GM21515 (cell line): ENCODE measurements at regions not wholly inside any gene's neighbourhood (a gene's known extent, or its start where the extent isn't known, plus 50 kb on each side); places are given as distances from the start of the nearest gene placed in this dataset.

ENCODE experiments used
- ATAC-seq: cut with Tn5 transposase; IDR thresholded peaks from one replicate; pipeline ENCODE4 v1.9.1; 2021; ENCODE audit not compliant: unreplicated experiment

GRCh38 chr5:6868171-6868570 lies 154.9 kb downstream of the TENT4A start:
- no peak for ATAC-seq

GRCh38 chr5:6868575-6869215 lies 155.5 kb downstream of the TENT4A start:
- ATAC-seq = no peak

GRCh38 chr5:6869677-6870076 lies 156.4 kb downstream of the TENT4A start:
- no peak for ATAC-seq

DNA sequence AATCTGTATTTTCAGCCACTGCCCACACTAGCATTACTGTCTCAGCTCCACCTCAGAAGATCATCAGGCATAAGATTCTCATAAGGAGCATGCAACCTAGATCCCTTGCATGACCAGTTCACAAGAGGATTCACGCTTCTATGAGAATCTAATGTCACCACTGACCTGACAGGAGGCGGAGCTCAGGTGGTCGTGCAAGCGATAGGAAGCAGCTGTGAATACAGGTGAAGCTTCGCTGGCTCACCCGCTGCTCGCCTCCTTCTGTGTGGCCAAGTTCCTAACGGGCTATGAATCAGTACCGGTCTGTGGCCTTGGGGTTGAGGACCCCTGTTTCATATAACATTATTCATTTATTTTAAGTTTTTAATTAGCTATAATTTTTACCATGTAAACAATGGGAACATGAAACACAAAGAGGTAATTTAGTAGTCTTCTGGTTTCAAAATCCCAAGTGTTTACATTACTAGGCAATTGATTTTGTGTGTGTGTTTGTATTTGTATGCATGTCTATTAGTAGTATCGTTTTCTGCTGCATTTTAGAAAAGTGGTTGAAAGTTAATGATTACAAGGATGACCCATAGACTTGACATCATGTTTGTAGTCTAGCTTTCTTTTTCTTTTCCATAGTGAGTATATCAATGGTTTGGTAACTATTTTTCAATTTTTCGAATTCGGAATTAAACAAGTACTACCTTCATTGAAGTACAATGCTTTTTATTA lies 159.4 kb downstream of the TENT4A start:
- ATAC-seq = no peak

- no peak for ATAC-seq
These were observed 160.1 kb downstream of the TENT4A start for GRCh38 chr5:6873359-6873758.

DNA sequence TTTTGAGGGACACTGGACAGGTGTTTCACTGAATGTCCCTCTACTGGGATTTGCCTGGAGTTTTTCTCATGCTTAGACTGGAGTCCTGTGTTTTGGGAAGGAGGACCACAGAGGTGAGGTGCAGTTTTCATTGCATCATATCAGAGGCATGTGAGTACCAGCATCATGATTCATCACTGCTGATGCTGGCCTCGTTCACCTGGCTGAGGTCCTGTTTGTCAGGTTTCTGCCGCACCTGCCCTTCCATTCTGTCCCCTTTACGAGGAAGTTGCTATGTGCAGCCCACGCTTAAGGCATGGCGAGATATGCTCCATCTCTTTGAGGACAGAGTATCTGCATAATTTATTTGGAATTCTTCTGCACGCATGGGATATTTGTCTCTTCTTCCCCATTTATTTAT lies 162.1 kb downstream of the TENT4A start:
- no peak for ATAC-seq

- ATAC-seq = no peak
These were observed 165.0 kb downstream of the TENT4A start for GRCh38 chr5:6877986-6878828.

DNA sequence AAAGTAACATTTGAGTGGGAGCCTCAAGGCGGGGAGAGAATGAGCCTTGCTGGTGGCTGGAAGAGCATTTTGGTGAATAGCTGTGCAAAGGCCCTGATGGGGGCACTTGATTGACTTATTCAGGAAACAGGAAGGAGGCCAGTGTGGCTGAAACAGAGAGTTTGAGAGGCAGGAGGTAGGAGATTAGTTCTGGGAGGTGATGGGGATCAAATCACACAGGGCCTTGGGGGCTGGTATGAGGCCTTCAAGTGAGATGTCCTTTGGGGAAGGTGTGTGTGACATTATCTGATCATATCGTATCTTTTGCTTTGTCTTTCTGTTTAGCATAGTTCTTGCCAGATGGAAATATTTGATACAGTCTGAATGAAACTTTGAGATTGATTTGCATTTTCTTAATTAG lies 172.3 kb downstream of the TENT4A start:
- no peak for ATAC-seq

GRCh38 chr5:6886866-6887265 lies 173.6 kb downstream of the TENT4A start:
- ATAC-seq = no peak

GRCh38 chr5:6889030-6889429 lies 175.8 kb downstream of the TENT4A start:
- no peak for ATAC-seq

DNA sequence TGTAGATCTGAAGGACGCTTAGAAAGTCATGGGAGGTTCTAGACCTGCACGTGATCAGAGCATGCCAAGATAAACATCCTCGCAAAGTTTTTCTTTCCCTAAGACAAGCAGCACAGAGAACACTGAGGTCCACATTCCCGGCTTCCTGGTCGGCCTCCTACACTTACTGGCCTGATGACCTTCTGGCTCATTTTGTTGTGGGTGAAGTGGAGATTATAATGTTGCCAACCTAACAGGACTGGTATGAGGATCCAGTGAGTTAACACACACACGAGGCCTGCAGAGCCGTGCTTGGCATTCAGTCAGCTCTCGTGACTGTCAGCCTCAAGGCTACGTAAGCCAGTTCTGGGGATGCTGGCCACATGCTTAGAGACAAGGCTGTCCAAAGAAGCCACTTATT lies 186.0 kb downstream of the TENT4A start:
- no peak for ATAC-seq

DNA sequence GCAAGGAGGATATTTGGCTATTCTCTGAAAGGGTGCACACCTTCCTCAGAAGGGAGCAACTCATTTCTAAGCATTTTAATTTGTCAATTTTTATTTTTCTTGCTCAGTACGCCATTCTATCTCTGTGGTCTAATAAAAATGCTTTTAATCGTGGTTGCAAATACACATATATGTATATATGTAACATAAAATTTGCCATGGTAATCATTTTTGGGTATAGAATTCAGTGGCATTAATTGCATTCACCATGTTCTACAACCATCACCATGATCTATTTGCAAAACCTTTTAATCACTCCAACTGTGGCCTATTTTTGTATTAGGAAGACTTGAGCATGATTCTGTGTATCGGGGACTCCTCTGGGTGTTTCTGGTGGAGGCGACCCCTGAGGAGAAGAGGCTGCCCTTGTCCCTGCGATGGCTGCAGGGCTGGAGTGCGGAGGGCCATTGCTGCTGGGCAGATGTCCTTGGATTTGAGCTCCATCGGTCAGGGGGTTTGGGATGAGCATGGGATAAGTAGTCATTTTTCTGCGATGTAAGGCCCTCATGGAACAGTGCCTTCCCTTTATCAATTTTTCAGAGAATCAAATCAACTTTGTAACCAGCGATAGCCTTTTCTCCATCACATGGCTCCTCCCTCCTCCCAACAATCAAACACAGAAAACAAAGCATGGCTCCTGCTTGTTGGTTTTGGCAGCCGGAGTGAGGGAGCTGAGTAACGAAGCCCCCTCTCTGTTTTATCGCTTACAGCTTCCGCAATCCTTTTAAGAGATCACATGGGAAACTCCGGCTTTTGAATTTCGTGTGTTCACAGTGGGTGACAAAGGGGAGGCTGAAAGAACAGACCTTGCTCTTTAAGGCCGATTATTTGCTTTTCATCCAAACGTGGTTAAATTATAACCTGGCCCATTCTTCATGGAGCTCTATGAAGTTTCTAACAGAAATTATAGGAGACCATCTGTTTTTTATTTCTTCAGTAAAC lies 187.3 kb downstream of the TENT4A start:
- no peak for ATAC-seq

- no peak for ATAC-seq
These were observed 188.9 kb downstream of the TENT4A start for GRCh38 chr5:6902094-6902493.

GRCh38 chr5:6902597-6902996 lies 189.4 kb downstream of the TENT4A start:
- no peak for ATAC-seq

- no peak for ATAC-seq
These were observed 190.7 kb downstream of the TENT4A start for GRCh38 chr5:6903934-6904333.

GRCh38 chr5:6904860-6905259 lies 191.6 kb downstream of the TENT4A start:
- no peak for ATAC-seq

DNA sequence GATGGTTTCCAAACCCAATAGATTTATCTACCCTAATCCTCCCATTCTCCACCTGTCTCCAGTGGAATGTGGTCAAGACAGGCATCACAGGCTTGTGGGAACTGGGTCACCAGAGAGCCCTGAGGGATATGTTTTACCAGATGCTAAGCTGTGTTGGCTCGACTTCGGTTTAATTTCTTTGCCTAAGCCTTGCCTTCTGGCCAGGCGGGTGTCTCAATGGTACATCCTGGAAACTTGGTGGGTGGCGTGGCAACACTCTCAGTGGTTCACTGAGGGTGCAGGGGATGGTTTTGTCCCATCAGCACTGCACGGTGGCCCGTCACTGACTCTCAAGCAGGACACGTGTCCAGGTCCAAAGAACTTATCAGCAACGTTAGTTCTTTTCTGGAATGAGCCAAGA lies 192.2 kb downstream of the TENT4A start:
- no peak for ATAC-seq

- no peak for ATAC-seq
These were observed 192.7 kb downstream of the TENT4A start for GRCh38 chr5:6905883-6906282.

- no peak for ATAC-seq
These were observed 194.2 kb downstream of the TENT4A start for GRCh38 chr5:6907320-6907918.

GRCh38 chr5:6909901-6910300 lies 196.7 kb downstream of the TENT4A start:
- ATAC-seq = no peak
